ENCODE measurements at regions not wholly inside any gene's neighbourhood (a gene's known extent, or its start where the extent isn't known, plus 50 kb on each side); places are given as distances from the start of the nearest gene placed in this dataset.

DNA sequence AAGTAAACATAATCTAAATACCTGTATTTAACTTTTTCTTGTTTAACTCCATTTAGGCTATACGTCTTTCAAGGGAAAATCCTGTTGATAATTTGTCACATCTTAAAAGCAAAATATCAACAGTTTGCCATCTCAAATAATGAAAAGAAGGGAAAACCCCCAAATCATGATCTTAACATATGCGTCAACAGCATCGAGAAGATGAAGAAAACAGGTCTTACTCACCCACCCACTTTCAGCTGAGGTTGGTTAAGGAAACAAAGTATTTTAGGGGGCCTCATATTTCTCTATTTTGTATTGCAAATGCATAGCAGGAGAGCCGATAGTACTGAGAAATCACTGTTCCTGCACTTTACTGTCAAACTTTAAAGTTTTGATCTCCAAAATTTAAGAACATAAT is 143.1 kb upstream of the COPS8 start:
- TF ChIP-seq, protein P1, sequence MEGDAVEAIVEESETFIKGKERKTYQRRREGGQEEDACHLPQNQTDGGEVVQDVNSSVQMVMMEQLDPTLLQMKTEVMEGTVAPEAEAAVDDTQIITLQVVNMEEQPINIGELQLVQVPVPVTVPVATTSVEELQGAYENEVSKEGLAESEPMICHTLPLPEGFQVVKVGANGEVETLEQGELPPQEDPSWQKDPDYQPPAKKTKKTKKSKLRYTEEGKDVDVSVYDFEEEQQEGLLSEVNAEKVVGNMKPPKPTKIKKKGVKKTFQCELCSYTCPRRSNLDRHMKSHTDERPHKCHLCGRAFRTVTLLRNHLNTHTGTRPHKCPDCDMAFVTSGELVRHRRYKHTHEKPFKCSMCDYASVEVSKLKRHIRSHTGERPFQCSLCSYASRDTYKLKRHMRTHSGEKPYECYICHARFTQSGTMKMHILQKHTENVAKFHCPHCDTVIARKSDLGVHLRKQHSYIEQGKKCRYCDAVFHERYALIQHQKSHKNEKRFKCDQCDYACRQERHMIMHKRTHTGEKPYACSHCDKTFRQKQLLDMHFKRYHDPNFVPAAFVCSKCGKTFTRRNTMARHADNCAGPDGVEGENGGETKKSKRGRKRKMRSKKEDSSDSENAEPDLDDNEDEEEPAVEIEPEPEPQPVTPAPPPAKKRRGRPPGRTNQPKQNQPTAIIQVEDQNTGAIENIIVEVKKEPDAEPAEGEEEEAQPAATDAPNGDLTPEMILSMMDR (IDR thresholded peaks at IDR 0.05) = no peak
- TF ChIP-seq POLR2AphosphoS5 (IDR thresholded peaks at IDR 0.05) (no peak), POLR2A (IDR thresholded peaks at IDR 0.05) (no peak), EP300 (IDR thresholded peaks at IDR 0.05) (no peak)
